Activated naive CD8-positive, alpha-beta T cell treated with anti-CD3 and anti-CD28 coated beads, Interleukin-2, amount 50 U/mL, for 24 hours (primary cell): ENCODE measurements at regions not wholly inside any gene's neighbourhood (a gene's known extent, or its start where the extent isn't known, plus 50 kb on each side); places are given as distances from the start of the nearest gene placed in this dataset.

Experiments used
- ATAC-seq: fragments of 150-1000 bp; cut with Tn5 transposase; one replicate; pipeline ENCODE4 v1.10.0; 2021
- DNase-seq: peaks from one replicate; pipeline ENCODE4 v3.0.0; 2021
- H3K27ac Mint-ChIP-seq: one replicate; pipeline ENCODE4 v1.8.0; 2021; ENCODE audit warnings: mild to moderate bottlenecking, mixed read lengths
- H3K27me3 Mint-ChIP-seq: one replicate; pipeline ENCODE4 v1.8.0; 2021; ENCODE audit warnings: mixed read lengths
- H3K36me3 Mint-ChIP-seq: one replicate; pipeline ENCODE4 v1.8.0; 2021; ENCODE audit warnings: low read depth, mixed read lengths
- H3K4me1 Mint-ChIP-seq: one replicate; pipeline ENCODE4 v1.8.0; 2021; ENCODE audit warnings: mixed read lengths
- H3K4me3 Mint-ChIP-seq: one replicate; pipeline ENCODE4 v1.8.0; 2021; ENCODE audit warnings: mild to moderate bottlenecking, moderate library complexity, mixed read lengths
- H3K9me3 Mint-ChIP-seq: one replicate; pipeline ENCODE4 v1.8.0; 2021; ENCODE audit warnings: mixed read lengths

- H3K36me3 Mint-ChIP-seq: peaks cover 6% of the 10 kb centered on the region
- DNase-seq (no peak), ATAC-seq (no peak)
- no peak overlapping the region for H3K27ac Mint-ChIP-seq
- H3K4me3 Mint-ChIP-seq: no peak overlapping the region
- peaks cover 20% of the 10 kb centered on the region for H3K4me1 Mint-ChIP-seq
- no peaks in the 10 kb centered on the region for H3K27me3 Mint-ChIP-seq
- no peaks in the 10 kb centered on the region for H3K9me3 Mint-ChIP-seq
These were observed 139.0 kb downstream of the ZDHHC20 start for GRCh38 chr13:21319869-21320641.

GRCh38 chr13:21320642-21321034 is 138.5 kb downstream of the ZDHHC20 start:
- Mint-ChIP-seq H3K4me3 (no peak overlapping the region), H3K27me3 (no peaks in the 10 kb centered on the region), H3K4me1 (peaks cover 18% of the 10 kb centered on the region), H3K36me3 (peaks cover 8% of the 10 kb centered on the region), H3K9me3 (no peaks in the 10 kb centered on the region), H3K27ac (no peak overlapping the region)
- ATAC-seq: no peak
- DNase-seq: no peak

- no peaks in the 10 kb centered on the region for H3K9me3 Mint-ChIP-seq
- H3K4me1 Mint-ChIP-seq: peaks cover 16% of the 10 kb centered on the region
- H3K27ac Mint-ChIP-seq: no peak overlapping the region
- H3K36me3 Mint-ChIP-seq: peaks cover 8% of the 10 kb centered on the region
- no peaks in the 10 kb centered on the region for H3K27me3 Mint-ChIP-seq
- ATAC-seq (no peak), DNase-seq (no peak)
- no peak overlapping the region for H3K4me3 Mint-ChIP-seq
These were observed 137.8 kb downstream of the ZDHHC20 start for GRCh38 chr13:21321269-21321668.

- Mint-ChIP-seq H3K36me3 (peaks cover 7% of the 10 kb centered on the region), H3K4me3 (no peak overlapping the region), H3K4me1 (peaks cover 8% of the 10 kb centered on the region), H3K27ac (no peak overlapping the region), H3K27me3 (no peaks in the 10 kb centered on the region), H3K9me3 (no peaks in the 10 kb centered on the region)
- no peak for DNase-seq
- ATAC-seq: no peak
These were observed 136.7 kb downstream of the ZDHHC20 start for GRCh38 chr13:21322327-21322965.
